ENCODE measurements at regions not wholly inside any gene's neighbourhood (a gene's known extent, or its start where the extent isn't known, plus 50 kb on each side); places are given as distances from the start of the nearest gene placed in this dataset.

DNA sequence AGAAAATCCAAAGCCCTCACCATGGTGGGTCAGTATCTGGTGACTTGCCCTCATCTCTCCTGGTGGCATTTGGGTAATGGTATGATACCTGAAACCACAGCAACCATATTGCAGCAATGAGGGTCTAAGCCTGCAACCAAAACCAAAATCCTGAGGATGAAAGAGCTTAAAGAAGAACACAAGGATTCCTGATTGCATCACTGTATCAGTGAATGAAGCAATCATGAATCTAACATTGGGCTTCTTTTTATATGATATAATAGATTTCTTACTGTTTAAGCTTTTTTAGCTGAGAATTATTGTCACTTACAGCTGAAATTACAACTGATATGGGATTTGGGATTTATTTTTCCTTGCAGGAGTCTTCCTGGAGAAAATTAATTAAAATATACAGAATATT lies 269.9 kb downstream of the MEF2C start:
- DNase-seq: no peak

GRCh38 chr5:88610586-88610985 lies 272.4 kb downstream of the MEF2C start:
- no peak for DNase-seq

GRCh38 chr5:88607492-88607891 lies 275.5 kb downstream of the MEF2C start:
- DNase-seq: no peak

GRCh38 chr5:88606626-88607025 lies 276.4 kb downstream of the MEF2C start:
- no peak for DNase-seq

GRCh38 chr5:88606173-88606572 lies 276.8 kb downstream of the MEF2C start:
- DNase-seq: no peak

DNA sequence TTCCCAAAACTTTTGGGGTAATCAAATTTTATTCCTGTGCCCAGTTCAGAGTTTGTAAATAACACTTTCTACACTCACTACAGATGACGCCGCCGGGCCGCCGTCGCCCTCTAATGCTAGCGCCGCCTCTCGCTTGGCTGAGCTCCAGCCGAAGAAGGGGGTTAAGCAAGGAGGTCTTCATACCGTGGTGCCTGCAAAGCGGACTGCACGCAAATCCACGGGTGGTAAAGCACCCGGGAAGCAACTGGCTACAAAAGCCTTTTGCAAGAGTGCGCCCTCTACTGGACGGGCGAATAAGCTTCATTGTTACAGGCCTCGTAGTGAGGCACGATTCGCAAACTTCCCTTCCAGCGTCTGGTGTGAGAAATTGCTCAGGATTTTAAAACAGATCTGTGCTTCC lies 280.4 kb downstream of the MEF2C start:
- no peak for DNase-seq

DNA sequence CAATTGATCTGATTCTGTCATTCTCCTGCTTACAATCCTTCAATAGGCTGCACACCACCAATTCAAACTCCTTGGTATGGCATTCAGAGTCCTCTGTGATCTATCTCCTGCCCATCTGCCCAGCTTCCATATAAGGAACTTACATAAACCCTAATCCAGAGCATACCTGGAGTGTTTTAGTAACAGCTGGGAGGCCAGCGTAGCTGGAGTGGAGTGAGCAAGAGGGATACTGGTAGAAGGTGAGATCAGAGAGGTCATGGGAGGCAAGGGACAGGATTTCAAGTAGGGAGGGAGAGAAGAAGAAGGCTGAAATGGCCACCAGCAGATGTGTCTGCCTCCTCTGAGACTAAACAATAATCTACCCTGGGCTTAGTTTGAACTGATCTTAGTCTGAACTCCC lies 288.5 kb downstream of the MEF2C start:
- no peak for DNase-seq

DNA sequence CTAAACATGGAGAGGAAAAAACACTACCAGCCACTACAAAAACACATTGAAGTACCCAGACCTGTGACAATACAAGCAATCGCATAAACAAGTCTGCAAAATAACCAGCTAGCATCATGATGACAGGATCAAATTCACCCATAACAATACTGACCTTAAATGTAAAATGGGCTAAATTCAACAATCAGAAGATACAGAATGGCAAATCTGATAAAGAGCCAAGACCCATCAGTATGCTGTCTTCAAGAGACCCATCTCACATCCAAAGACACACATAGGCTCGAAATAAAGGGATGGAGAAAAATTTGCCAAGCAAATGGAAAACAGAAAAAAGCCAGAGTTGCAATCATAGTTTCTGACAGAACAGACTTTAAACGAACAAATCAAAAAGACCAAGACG lies 294.4 kb downstream of the MEF2C start:
- DNase-seq: no peak

GRCh38 chr5:88583471-88583870 lies 299.5 kb downstream of the MEF2C start:
- DNase-seq: no peak

GRCh38 chr5:88558366-88558765 lies 289.7 kb upstream of the TMEM161B start:
- DNase-seq: no peak

- DNase-seq: no peak
These were observed 289.2 kb upstream of the TMEM161B start for GRCh38 chr5:88557881-88558280.

DNA sequence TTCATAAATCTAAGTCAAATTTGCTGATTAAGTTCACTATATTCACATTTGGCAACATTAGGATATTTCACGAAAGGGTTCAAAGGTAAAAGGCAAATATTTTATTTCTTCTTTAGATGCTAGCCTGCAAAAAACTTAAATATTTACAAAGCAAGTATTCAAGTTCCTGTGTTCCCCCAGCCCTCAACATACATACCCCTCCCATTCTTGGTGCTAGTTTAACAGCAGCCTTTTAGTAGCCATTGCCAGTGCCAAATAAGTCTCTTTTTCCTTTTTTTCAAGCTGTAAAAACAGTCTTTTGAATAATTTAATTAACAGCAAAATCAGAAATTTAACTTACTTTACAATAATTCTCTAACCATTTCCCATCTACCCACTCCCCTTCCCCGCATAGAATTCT lies 288.5 kb upstream of the TMEM161B start:
- no peak for DNase-seq

DNA sequence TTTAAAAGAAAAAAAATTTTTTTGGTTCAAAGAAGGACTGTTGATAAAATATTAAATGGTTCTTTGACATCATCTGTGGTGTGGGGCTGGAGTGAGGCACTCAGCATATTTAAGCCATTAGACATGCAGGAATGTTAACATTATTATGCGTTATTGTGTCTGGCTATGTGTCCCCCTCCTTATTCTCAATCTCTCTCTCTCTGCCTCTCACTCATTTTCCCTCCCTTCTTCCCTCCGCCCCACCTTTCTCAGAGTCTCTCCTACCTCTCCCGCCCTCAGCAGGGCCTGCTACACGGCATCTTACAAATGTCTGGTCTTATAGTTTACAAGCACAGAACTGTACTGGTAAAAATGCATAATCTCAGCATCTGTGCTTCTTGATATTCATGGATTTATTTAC lies 287.8 kb upstream of the TMEM161B start:
- DNase-seq: no peak

- no peak for DNase-seq
These were observed 287.0 kb upstream of the TMEM161B start for GRCh38 chr5:88555674-88556073.

GRCh38 chr5:88553986-88554385 lies 285.3 kb upstream of the TMEM161B start:
- no peak for DNase-seq

DNA sequence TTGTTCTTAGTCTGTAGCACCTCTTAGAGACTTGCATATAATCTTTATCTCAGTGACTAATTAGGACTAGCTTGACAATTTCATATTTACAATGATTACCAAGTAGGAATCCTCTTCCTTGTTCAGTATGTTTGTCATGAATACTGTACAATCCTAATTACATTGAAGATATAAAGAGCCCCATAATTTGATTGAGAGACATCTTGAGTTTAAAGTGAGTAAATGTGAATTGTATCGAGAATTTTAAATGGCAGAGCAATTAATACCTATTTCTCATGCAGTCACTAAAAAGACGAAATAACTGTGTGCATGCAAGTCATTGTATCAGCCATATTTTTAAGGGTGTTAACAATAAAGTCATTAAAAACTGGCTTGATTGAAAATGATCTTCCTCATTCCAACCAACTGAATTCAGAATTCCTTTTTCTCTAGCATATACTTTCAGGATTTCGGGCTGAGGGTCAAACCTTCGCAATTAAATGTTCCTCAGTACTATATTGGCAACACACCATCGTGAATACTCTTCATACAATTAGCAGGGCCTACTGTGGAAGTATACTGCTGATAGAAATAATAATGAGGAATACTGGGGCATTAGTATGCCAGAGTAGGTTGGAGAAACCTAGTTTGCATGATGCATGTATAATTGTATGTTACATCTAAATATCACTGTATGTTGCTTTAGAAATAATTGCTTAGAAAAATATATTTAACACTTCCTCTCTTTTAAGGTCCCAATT lies 284.7 kb upstream of the TMEM161B start:
- DNase-seq: no peak

DNA sequence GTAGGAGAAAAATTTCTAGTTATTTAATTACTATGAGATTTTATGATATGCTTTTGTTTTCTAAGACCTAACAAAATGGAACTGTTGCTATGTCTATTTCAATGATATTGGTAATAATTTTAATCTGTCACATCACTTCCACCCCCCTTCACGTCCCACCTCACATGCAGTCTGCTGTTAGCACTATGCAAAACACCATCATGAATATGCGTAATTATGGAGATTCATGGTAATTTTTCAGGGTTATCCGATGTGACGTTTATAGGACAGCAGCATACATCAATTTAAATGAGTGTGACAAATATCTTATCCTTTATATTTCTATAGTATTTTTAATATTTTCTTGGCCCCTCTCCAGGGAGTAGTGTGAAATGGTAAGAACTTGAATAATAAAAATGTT lies 283.8 kb upstream of the TMEM161B start:
- no peak for DNase-seq

- DNase-seq: no peak
These were observed 283.2 kb upstream of the TMEM161B start for GRCh38 chr5:88551724-88552345.

DNA sequence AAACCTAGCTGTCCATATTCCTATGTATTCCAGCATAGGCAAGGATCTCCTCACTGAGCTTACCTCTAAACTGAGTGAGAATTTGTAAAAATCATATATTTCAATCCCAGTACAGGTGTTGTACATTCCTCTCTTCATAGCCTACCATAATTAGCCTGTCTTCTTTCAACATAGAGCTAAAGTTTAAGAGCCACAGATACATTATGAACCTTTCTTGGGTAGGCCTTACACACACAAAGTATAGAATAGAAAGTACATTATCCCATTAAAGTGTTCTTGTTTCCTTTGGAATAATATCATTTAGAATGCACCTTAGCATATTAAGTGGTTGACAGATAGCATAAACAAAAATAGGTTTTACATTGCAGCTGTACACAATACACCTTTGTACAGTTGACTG lies 282.1 kb upstream of the TMEM161B start:
- DNase-seq: no peak

DNA sequence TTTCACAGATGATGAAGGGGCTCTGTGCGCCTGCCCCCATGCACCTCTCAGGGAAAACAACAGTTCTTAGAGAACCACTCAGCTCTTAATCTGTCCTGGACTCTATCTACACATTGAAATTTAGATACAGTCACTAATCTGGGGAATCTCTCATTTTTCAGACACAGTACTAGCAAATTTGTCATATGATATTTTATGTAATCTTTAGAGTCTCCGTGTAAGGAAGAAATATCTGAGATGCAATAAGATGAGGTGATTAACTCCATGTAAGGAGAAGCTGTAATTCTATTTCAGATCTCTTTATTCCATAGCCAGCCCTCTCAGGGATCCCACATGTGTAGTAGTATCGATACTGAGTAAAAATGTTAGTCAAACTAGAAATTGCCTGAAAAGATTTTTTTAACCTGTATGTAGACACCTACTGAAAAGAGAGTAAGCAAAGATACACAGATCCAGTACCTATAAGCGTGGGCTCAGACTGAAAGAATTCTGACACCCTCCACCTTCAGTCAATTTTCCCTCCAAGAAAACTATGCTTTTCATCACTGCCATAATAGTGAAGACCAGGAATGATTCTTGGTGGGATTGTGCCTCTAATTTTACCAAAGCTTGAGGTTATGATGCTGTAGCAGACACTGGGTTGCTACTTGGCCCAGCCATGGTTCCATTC lies 279.6 kb upstream of the TMEM161B start:
- DNase-seq: no peak

GRCh38 chr5:88545338-88545737 lies 276.7 kb upstream of the TMEM161B start:
- no peak for DNase-seq

GRCh38 chr5:88544671-88545070 lies 276.0 kb upstream of the TMEM161B start:
- no peak for DNase-seq

GRCh38 chr5:88544136-88544645 lies 275.5 kb upstream of the TMEM161B start:
- DNase-seq: no peak

DNA sequence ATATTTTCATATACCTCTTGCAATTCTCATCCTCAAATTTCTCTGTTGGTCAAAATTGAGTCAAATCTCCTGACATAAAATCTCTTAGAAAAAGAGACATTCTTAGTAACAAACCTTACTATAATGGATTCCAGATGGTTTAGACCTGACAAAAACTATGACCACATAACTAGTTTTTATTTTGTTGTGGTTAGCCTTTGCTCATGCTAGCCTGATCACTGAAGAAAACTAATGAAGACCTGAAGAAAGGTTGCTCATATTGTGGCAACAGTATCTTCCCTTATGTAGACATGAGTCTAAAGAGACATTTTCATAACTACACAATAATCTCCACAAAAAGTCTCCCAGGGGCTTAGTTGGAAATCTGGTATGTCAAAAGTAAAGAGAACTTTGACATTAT lies 274.1 kb upstream of the TMEM161B start:
- no peak for DNase-seq

Data from NCI-H226 (cell line).